Dermis blood vessel endothelial cell (primary cell): ENCODE measurements at regions not wholly inside any gene's neighbourhood (a gene's known extent, or its start where the extent isn't known, plus 50 kb on each side); places are given as distances from the start of the nearest gene placed in this dataset.

Experiments used
- DNase-seq: peaks from one replicate; pipeline ENCODE4 v3.0.0; 2010

- DNase-seq: peak; percentile 62
Measured at GRCh38 chr10:31709028-31709427, 219.6 kb downstream of the ARHGAP12 start.

GRCh38 chr10:31708474-31708873 lies 220.2 kb downstream of the ARHGAP12 start:
- peak; percentile 55 for DNase-seq

GRCh38 chr10:31708046-31708445 lies 220.6 kb downstream of the ARHGAP12 start:
- peak; percentile 87 for DNase-seq

GRCh38 chr10:31707093-31708039 lies 221.3 kb downstream of the ARHGAP12 start:
- DNase-seq: peak; percentile 96

GRCh38 chr10:31706464-31707092 lies 222.1 kb downstream of the ARHGAP12 start:
- peak; percentile 28 for DNase-seq

- DNase-seq: peak; percentile 23
Measured at GRCh38 chr10:31705136-31705535, 223.5 kb downstream of the ARHGAP12 start.

GRCh38 chr10:31704195-31704594 lies 224.4 kb downstream of the ARHGAP12 start:
- DNase-seq: no peak

GRCh38 chr10:31702954-31703353 lies 225.7 kb downstream of the ARHGAP12 start:
- DNase-seq: no peak

- no peak for DNase-seq
Measured at GRCh38 chr10:31702005-31702404, 226.6 kb downstream of the ARHGAP12 start.

GRCh38 chr10:31701546-31701945 lies 227.1 kb downstream of the ARHGAP12 start:
- DNase-seq: peak; percentile 59

GRCh38 chr10:31700181-31700611 lies 228.4 kb downstream of the ARHGAP12 start:
- DNase-seq: peak; percentile 94

- DNase-seq: peak; percentile 87
Measured at GRCh38 chr10:31698181-31698830, 230.3 kb downstream of the ARHGAP12 start.

- DNase-seq: peak; percentile 98
Measured at GRCh38 chr10:31697271-31698180, 231.1 kb downstream of the ARHGAP12 start.

GRCh38 chr10:31694929-31695837 lies 233.4 kb downstream of the ARHGAP12 start:
- no peak for DNase-seq

GRCh38 chr10:31694126-31694685 lies 234.4 kb downstream of the ARHGAP12 start:
- no peak for DNase-seq

- no peak for DNase-seq
Measured at GRCh38 chr10:31693491-31693890, 235.1 kb downstream of the ARHGAP12 start.

- no peak for DNase-seq
Measured at GRCh38 chr10:31689233-31689632, 239.4 kb downstream of the ARHGAP12 start.

- no peak for DNase-seq
Measured at GRCh38 chr10:31687663-31688482, 240.8 kb downstream of the ARHGAP12 start.

GRCh38 chr10:31686599-31686998 lies 242.0 kb downstream of the ARHGAP12 start:
- DNase-seq: no peak

- no peak for DNase-seq
Measured at GRCh38 chr10:31683682-31684081, 244.9 kb downstream of the ARHGAP12 start.
